C4-2B (cell line): ENCODE measurements at regions not wholly inside any gene's neighbourhood (a gene's known extent, or its start where the extent isn't known, plus 50 kb on each side); places are given as distances from the start of the nearest gene placed in this dataset.

ENCODE experiments used
- H3K27ac ChIP-seq: fragments of 450-650 bp; 2 replicates; pipeline ENCODE4 v1.5.1; 2017
- CTCF ChIP-seq: fragments of 450-650 bp; conservative IDR thresholded peaks from 2 replicates; pipeline ENCODE4 v1.5.1; 2017; ENCODE audit warnings: mild to moderate bottlenecking
- ZFX ChIP-seq: fragments of 450-650 bp; IDR thresholded peaks from 2 replicates; pipeline ENCODE4 v1.6.1; 2017

- no peak overlapping the region for H3K27ac ChIP-seq
- TF ChIP-seq ZFX (no peak), CTCF (no peak)
Measured at GRCh38 chr19:30637926-30638325, 265.7 kb downstream of the ZNF536 start.

DNA sequence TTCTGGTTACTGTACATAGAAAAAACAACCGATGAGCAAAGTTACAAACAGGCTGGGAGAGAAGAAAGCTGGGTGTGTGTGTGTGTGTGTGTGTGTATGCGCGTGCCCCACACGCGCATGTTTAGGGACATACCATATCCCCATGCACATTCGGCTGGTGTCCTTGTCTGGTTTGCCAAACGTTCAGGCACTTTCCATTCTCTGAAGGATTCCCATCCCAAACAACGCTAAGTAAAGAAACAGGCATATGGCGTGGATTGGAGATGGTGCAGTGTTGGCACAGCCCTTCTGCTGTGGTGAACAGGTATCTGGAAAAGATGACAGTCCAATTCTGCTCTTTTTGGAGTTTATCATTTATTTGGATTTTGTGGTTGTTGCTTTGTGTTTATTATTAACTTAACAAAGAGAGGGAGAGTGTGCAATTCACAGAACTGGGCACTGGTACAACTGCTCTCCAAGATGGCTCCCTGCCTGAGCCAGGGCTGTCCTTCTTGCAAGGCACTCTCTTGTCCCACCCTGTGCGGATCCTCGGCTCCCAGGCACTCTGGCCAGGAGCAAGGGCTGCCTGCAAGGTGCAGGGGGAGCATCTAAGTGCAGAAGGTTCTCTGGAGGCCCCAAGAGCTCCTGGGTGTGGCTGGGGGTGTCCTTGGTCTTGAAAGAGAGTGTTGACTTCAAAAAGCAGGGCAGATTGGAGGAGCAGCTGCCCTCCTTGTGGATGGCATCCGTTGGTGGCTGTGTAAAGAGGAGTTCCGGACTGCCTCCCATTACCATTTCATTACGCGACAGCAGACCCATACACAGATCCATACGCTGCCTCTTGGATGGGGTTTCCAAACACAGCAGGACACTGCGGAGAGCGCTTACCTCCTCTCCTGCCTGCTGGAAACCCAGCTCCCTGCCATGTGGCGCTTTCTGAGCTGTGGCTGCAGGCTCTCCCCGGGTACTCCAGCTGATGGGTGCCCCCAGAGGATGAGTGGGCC, 263.1 kb downstream of the ZNF536 start:
- TF ChIP-seq ZFX (no peak), CTCF (no peak)
- H3K27ac ChIP-seq = no peak overlapping the region

DNA sequence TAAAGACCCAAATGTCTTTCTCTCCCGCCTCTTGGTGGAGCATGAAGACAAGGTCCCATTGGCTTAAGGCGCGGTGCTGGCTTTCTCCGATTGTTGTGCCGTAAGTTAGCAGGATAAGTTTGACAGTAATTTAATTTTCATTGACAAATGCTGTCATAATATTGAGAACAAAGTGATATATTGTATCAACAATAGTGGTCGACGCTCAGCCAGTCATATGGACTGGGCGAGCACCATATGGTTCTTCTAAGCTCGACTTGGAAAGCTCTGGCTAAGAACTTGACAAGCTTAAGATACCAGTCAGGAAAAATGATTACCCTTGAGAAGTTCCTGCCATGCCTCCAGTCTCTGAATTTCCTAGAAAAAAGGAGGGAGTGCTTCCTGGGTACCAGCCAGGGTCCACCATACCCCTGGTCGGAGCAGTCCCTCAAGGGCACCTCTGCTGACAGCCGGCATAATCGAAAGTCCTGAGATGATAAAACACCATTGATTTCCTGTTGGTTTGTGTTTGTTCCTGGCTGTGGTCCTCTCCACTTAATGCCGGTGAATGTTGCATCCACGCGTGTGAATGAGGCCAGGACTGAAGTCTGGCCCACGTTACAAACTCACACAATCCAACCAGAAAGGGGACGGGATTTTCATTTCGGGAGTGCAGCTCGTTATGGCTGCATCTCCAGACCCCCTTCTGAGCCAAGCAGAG, 262.1 kb downstream of the ZNF536 start:
- no peak overlapping the region for H3K27ac ChIP-seq
- TF ChIP-seq ZFX (no peak), CTCF (no peak)

DNA sequence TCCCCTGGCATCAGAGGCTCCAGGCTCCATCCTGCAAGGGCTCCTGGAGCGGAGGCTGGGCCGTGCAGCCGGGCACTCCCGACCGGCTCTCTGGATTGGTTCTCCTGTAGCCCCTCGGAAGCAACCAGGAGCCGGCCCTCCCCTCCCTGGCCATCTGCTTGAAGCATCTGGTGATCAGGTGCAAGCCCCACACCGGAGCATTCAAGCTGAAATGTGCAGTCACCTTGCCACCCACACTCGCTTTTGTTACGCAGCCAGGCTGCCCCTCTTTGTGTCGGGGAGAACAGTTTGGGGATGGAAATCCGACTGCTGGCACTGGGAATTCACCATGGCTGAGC, 258.8 kb downstream of the ZNF536 start:
- H3K27ac ChIP-seq = peak overlapping the region; percentile 55
- no peak for TF ChIP-seq ZFX
- no peak for TF ChIP-seq CTCF

DNA sequence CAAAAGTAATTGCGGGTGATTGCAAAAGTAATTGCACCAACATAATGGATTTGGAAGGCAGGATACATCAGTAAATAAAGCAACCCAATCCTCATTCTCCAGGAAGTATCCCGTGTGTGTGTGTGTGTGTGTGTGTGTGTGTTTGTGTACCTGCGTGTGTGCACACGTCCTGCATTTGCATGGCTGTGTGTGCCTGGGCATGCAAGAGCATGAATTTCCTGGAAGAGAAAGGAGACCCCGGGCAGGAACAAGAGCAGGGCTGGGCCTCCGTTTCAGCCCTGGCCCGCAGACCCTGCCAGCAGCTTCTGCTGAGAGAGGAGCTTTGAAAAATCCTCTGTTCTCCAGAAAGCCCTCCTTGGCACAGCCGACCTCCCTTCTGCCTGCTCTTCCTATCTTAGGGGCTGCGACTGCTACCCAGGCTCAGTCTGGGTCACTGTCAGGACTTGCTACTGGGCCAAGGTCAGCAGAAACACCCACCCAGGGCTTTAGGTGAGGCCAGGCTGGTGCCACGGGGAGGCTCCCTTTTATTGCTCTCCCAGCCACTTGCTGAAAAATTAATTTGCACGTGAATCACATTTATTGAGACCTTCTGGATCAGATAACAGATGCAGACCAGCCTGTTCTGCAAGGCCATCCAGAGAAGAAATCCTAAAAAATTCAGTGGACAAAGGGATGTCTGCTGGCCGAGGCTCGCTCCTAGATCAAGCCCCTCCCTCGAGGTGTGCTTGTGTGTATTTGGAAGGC, 258.3 kb downstream of the ZNF536 start:
- no peak for TF ChIP-seq ZFX
- TF ChIP-seq CTCF = no peak
- peak overlapping the region; percentile 55 for H3K27ac ChIP-seq

DNA sequence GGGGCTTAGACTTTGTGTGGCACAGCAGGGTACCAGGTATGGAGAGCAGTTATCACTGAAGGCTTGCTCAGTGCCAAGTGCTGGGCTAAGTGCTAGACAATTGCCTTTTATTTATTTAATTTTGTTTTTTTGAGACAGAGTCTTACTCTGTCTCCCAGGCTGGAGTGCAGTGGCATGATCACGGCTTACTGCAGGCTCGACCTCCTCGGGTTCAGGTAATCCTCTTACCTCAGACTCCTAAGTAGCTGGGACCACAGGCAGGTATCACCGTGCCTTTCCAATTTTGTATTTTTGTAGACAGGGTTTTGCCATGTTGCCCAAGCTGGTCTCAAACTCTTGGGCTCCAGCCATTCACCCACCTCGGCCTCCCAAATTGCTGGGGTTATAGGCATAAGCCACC, 256.9 kb downstream of the ZNF536 start:
- peak overlapping the region; percentile 55; the same call in 1 of the 2 replicates for H3K27ac ChIP-seq
- TF ChIP-seq ZFX = no peak
- TF ChIP-seq CTCF = no peak
